Astrocyte of the hippocampus (primary cell): ENCODE measurements at regions not wholly inside any gene's neighbourhood (a gene's known extent, or its start where the extent isn't known, plus 50 kb on each side); places are given as distances from the start of the nearest gene placed in this dataset.

Experiments
- DNase-seq: peaks from one replicate; pipeline ENCODE4 v3.0.0; 2011; ENCODE audit warnings: low read depth, low spot score

GRCh38 chr16:80045861-80046260 is 445.3 kb upstream of the MAF start:
- DNase-seq: no peak

- no peak for DNase-seq
These were observed 440.9 kb upstream of the MAF start for GRCh38 chr16:80041410-80041809.

- DNase-seq: no peak
These were observed 440.3 kb upstream of the MAF start for GRCh38 chr16:80040814-80041213.

- no peak for DNase-seq
These were observed 439.9 kb upstream of the MAF start for GRCh38 chr16:80040413-80040812.

GRCh38 chr16:80039777-80040176 is 439.2 kb upstream of the MAF start:
- no peak for DNase-seq

- DNase-seq: no peak
These were observed 438.0 kb upstream of the MAF start for GRCh38 chr16:80038566-80038965.

- peak; percentile 10 for DNase-seq
These were observed 434.6 kb upstream of the MAF start for GRCh38 chr16:80034948-80035663.

- DNase-seq: no peak
These were observed 433.9 kb upstream of the MAF start for GRCh38 chr16:80034469-80034826.

GRCh38 chr16:80033783-80034468 is 433.4 kb upstream of the MAF start:
- no peak for DNase-seq

GRCh38 chr16:80029761-80030481 is 429.4 kb upstream of the MAF start:
- DNase-seq: no peak

- DNase-seq: no peak
These were observed 428.8 kb upstream of the MAF start for GRCh38 chr16:80029381-80029630.

- no peak for DNase-seq
These were observed 428.2 kb upstream of the MAF start for GRCh38 chr16:80028581-80029380.

- peak; percentile 91 for DNase-seq
These were observed 426.7 kb upstream of the MAF start for GRCh38 chr16:80027007-80027965.

- no peak for DNase-seq
These were observed 424.7 kb upstream of the MAF start for GRCh38 chr16:80025236-80025635.

GRCh38 chr16:80024443-80024842 is 423.9 kb upstream of the MAF start:
- no peak for DNase-seq

GRCh38 chr16:80023865-80024264 is 423.3 kb upstream of the MAF start:
- peak; percentile 8 for DNase-seq

GRCh38 chr16:80019395-80019794 is 418.9 kb upstream of the MAF start:
- DNase-seq: no peak

- DNase-seq: no peak
These were observed 417.9 kb upstream of the MAF start for GRCh38 chr16:80018466-80018865.

GRCh38 chr16:80016731-80017326 is 416.3 kb upstream of the MAF start:
- DNase-seq: no peak

GRCh38 chr16:80015566-80015965 is 415.0 kb upstream of the MAF start:
- no peak for DNase-seq
